ENCODE measurements at regions not wholly inside any gene's neighbourhood (a gene's known extent, or its start where the extent isn't known, plus 50 kb on each side); places are given as distances from the start of the nearest gene placed in this dataset.

GRCh38 chr2:205937211-205937610 lies 148.8 kb downstream of the INO80D start:
- no peak for DNase-seq

GRCh38 chr2:205936446-205936845 lies 149.5 kb downstream of the INO80D start:
- no peak for DNase-seq

- no peak for DNase-seq
Measured at GRCh38 chr2:205934443-205934842, 151.5 kb downstream of the INO80D start.

- DNase-seq: no peak
Measured at GRCh38 chr2:205932861-205933260, 153.1 kb downstream of the INO80D start.

DNA sequence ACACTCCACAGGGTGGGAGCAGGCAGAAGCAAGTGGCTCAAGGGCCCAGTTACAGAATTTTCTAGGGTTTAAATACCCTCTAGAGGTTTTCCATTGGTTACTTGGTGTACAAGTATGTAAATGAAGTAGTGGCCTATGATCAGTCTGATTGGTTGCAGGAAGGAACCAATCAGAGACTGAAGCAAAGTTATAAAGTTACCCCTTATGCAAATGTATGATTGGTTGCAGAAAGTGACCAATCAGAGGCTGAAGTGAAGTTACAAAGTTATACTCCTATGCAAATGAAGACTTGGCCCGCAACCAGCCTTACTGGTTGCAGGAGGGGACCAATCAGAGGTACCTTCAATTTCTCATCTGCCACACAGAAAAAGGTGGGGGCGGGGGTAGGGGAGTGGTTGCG lies 154.6 kb downstream of the INO80D start:
- DNase-seq: no peak

DNA sequence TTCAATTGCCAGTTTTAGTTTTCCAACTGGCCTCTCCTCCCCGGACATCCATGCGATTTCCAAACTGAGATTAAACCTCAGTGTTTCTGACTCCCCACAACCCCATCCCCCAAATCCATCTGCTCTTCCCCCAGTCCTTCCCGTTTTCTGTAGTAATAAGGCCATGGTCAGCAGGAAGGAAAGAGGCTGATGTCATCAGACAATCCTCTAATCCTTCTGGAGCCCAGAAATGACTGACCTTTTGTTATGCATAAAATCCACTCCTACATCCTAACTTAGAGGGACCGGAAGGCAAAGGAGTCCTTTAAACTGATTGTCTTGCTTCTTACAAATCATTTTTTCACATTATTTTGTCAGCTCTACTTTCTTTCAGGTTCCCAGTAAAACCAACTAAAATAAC lies 155.8 kb downstream of the INO80D start:
- DNase-seq: no peak

GRCh38 chr2:205929246-205929942 lies 156.6 kb downstream of the INO80D start:
- no peak for DNase-seq

- DNase-seq: peak; percentile 22 to 41 (median 38)
Measured at GRCh38 chr2:205925373-205926337, 160.3 kb downstream of the INO80D start.

DNA sequence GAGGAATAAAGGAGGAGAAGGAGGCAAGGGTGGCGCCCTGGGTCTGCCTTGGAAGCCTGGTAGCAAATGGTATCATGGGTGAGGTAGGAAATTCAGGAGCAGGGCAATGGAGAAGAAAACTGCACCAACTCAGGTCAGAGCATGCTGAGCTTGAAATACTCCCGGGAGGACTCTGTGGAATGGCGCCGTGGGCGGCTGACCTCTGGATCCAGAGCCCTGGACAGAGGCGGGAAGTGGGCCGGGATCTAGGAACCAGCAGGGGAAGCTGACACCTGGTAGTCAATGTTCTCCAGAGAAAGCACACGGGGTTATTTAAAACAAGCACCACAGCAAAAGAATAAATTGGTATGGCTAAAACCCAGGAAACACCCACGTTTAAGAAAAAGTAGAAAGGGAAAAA lies 161.3 kb downstream of the INO80D start:
- no peak for DNase-seq

- no peak for DNase-seq
Measured at GRCh38 chr2:205915130-205915524, 170.8 kb downstream of the INO80D start.

GRCh38 chr2:205914213-205915129 lies 171.5 kb downstream of the INO80D start:
- DNase-seq: no peak

DNA sequence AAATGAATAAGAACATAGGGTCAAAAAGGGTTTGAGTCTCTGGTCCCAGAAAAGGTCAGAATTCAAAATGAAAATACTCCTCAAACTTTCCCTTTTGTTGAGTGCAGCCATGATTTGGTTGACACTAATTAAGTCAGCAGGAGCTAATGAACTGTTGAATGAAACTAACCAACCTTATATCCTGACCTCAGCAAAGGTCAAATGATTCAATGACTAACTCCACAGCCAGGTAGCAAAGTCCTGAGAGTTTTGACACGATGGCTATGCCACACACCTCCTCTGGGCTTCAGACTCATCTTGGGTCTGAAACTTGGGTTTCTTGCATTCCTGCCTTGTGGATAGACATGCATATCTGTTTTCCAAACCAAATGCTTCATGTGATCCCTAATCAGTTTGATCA lies 172.3 kb downstream of the INO80D start:
- no peak for DNase-seq

GRCh38 chr2:205911306-205911705 lies 174.7 kb downstream of the INO80D start:
- DNase-seq: no peak

GRCh38 chr2:205909184-205909572 lies 176.8 kb downstream of the INO80D start:
- DNase-seq: no peak

- no peak for DNase-seq
Measured at GRCh38 chr2:205908212-205909183, 177.5 kb downstream of the INO80D start.

DNA sequence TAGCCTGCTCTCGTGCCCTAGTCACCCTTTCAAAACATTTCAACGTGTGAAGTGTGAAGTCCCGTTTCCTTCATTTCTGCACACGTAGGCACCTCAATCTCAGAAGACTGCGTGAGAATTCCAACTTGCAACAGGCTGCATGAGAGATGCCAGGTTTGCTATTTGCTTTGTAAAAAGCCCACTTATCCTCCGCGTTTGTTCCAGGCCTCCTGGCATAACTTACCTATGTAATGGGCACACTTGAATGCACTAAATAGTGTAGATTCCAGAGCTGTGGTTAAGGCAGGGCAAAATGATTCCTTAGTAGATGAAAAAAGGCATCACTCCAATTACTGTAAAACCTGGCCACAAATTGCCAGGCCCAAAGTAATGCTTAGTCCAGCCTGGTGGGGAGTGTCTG lies 179.6 kb downstream of the INO80D start:
- DNase-seq: no peak

- no peak for DNase-seq
Measured at GRCh38 chr2:205905576-205905975, 180.4 kb downstream of the INO80D start.

GRCh38 chr2:205904873-205905272 lies 181.1 kb downstream of the INO80D start:
- DNase-seq: no peak

DNA sequence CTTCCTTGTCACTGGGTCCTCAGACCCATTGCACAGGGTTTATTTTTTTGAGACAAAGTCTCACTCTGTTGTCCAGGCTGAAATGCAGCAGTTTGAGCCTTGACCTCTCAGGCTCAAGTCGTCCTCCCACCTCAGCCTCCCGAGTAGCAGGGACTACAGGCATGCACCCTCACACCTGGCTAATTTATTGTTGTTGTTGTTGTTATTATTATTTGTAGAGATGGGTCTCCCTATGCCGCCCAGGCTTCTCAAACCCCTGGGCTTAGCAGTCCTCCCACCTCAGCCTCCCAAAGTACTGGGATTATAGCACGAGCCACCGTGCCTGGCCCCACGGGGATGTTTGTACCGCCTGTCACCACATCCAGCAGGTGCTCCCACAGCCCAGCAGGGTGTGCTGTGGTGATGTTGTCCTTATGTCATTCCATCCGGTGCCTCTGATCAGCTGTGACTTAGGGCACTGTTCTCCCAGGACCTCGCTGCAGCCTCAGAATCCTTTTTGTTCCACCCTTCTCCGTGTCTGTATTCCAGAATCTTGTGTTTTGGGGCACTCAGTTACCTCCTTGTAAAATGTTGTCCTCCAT lies 182.3 kb downstream of the INO80D start:
- DNase-seq: no peak

DNA sequence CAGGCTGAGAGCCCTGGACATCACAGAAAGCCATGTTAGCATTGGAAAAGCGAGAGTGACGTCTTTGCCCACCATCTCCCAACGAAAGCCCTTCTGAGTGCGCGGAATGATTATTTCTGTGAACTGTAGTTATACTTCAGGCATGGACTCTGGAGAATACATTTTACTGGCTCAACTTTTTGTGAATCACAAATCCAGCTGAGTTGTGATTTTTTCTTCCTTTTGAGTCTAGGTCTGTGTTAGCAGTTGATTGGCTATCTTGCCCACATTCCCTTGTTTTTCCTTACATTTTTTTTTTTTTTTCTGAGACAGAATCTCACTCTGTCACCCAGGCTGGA lies 183.1 kb downstream of the INO80D start:
- no peak for DNase-seq

Measured in activated CD4-positive, CD25-positive, alpha-beta regulatory T cell (primary cell).